ENCODE measurements at regions not wholly inside any gene's neighbourhood (a gene's known extent, or its start where the extent isn't known, plus 50 kb on each side); places are given as distances from the start of the nearest gene placed in this dataset.

DNA sequence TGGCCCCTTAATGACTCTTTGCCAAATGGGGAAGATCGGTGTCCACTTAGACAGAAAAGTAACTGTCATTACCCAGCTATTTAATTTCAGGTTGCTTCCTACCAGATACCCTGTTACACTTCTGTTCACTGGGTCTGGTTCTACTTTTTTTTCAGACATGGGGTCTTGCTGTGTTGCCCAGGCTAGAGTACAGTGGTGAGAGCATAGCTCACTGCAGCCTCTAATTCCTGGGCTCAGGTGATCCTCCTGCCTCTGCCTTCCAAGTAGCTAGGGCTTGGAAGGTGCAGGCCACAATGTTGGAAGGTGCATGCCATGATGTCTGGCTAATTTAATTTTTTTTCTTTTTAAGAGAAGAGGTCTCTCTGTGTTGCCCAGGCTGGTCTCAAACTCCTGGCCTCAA, 147.0 kb upstream of the ARHGAP5 start:
- TF ChIP-seq, protein P1, sequence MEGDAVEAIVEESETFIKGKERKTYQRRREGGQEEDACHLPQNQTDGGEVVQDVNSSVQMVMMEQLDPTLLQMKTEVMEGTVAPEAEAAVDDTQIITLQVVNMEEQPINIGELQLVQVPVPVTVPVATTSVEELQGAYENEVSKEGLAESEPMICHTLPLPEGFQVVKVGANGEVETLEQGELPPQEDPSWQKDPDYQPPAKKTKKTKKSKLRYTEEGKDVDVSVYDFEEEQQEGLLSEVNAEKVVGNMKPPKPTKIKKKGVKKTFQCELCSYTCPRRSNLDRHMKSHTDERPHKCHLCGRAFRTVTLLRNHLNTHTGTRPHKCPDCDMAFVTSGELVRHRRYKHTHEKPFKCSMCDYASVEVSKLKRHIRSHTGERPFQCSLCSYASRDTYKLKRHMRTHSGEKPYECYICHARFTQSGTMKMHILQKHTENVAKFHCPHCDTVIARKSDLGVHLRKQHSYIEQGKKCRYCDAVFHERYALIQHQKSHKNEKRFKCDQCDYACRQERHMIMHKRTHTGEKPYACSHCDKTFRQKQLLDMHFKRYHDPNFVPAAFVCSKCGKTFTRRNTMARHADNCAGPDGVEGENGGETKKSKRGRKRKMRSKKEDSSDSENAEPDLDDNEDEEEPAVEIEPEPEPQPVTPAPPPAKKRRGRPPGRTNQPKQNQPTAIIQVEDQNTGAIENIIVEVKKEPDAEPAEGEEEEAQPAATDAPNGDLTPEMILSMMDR (IDR thresholded peaks at IDR 0.05; ENCODE audit: low read depth, low read length), result no peak
- TF ChIP-seq EZH2phosphoT487 (IDR thresholded peaks at IDR 0.05; ENCODE audit: low read depth), result no peak
- peaks cover 10% of the 10 kb centered on the region; the same call in 1 of the 2 replicates for H3K4me1 ChIP-seq (ENCODE audit: low read length)
- no peaks in the 10 kb centered on the region for H3K79me2 ChIP-seq (ENCODE audit: low read length)
- H3K9ac ChIP-seq (ENCODE audit: low read length), result no peak overlapping the region
- H3K9me3 ChIP-seq (ENCODE audit: insufficient read depth, low read length), result no peaks in the 10 kb centered on the region
- H3K4me3 ChIP-seq (ENCODE audit: low read length), result no peak overlapping the region
- H2AFZ ChIP-seq (ENCODE audit: low read depth, low read length), result no peak overlapping the region
- H3K27me3 ChIP-seq (ENCODE audit: low read depth, low read length), result no peaks in the 10 kb centered on the region
- no peak overlapping the region for H3K4me2 ChIP-seq (ENCODE audit: low read length)
- H3K27ac ChIP-seq (ENCODE audit: low read length), result no peak overlapping the region
- no peaks in the 10 kb centered on the region for H4K20me1 ChIP-seq (ENCODE audit: insufficient read depth, low read length)
- no peaks in the 10 kb centered on the region for H3K36me3 ChIP-seq (replicated peaks; ENCODE audit: low read depth, low read length)

DNA sequence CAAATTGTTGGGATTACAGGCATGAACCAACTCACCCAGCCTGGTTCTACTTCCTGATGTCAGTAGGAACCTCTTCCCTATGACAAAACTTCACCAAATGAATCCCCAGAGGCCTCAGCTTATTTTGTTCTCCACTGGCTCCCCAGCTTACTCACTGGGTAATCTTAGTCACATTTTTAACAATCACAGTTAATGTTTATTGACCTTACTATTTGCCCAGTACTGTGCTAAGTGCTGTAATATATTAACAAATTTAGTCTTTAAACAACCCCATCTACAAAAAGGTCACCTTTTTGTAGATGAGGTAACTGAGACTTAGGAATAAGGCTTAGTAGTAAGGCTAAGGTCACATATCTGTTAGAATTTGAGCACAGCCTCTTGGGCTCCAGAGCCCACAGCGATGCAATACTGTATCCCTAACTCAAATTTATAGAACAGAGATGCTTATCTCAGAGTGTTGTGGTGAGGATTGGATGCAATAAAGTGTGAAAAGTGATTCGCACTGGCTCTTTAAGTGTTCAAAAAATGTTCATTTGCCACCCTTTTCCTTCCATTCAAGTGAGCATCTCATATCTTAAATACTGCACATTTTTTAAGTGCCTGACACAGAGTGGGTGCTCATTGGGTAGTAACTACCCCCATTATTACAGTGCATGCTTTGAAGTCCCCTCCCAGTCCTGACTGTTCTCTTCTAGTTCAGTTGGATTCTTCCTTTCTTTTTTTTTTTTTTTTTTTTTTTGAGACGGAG, 146.4 kb upstream of the ARHGAP5 start:
- Histone ChIP-seq H3K9ac (ENCODE audit: low read length) (no peak overlapping the region), H4K20me1 (ENCODE audit: insufficient read depth, low read length) (no peaks in the 10 kb centered on the region), H3K4me3 (ENCODE audit: low read length) (no peak overlapping the region), H3K36me3 (replicated peaks; ENCODE audit: low read depth, low read length) (no peaks in the 10 kb centered on the region), H2AFZ (ENCODE audit: low read depth, low read length) (no peak overlapping the region), H3K9me3 (ENCODE audit: insufficient read depth, low read length) (no peaks in the 10 kb centered on the region), H3K4me1 (ENCODE audit: low read length) (peaks cover 15% of the 10 kb centered on the region; the same call in 1 of the 2 replicates), H3K27me3 (ENCODE audit: low read depth, low read length) (no peaks in the 10 kb centered on the region), H3K27ac (ENCODE audit: low read length) (no peak overlapping the region), H3K79me2 (ENCODE audit: low read length) (no peaks in the 10 kb centered on the region), H3K4me2 (ENCODE audit: low read length) (no peak overlapping the region)
- TF ChIP-seq, protein P1 (IDR thresholded peaks at IDR 0.05; ENCODE audit: low read depth, low read length), result no peak
- no peak for TF ChIP-seq EZH2phosphoT487 (IDR thresholded peaks at IDR 0.05; ENCODE audit: low read depth)

DNA sequence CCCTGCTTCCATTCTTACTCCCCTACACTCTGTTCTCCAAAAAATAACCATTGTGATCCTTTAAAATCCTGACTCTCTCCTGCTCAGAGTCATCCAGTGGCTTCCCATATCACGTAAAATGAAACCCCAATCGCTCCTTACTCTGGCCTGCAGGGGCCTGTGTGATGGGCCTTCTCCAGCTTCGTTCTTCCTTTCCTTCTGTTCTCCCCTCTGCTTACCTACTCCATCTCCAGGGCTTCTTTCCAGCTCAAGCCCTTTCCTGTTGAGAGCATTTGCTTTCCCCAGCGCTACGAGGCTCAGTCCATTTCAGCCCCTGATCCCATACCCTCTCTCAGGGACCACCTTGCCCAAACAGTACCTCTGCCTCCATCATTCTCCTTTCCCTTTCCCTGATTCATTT, 144.4 kb upstream of the ARHGAP5 start:
- no peak overlapping the region for H3K4me3 ChIP-seq (ENCODE audit: low read length)
- H3K9ac ChIP-seq (ENCODE audit: low read length), result no peak overlapping the region
- no peak overlapping the region for H3K27ac ChIP-seq (ENCODE audit: low read length)
- H3K27me3 ChIP-seq (ENCODE audit: low read depth, low read length), result no peaks in the 10 kb centered on the region
- H4K20me1 ChIP-seq (ENCODE audit: insufficient read depth, low read length), result no peaks in the 10 kb centered on the region
- no peak for TF ChIP-seq EZH2phosphoT487 (IDR thresholded peaks at IDR 0.05; ENCODE audit: low read depth)
- H3K4me1 ChIP-seq (ENCODE audit: low read length), result peaks cover 15% of the 10 kb centered on the region
- no peaks in the 10 kb centered on the region for H3K9me3 ChIP-seq (ENCODE audit: insufficient read depth, low read length)
- no peak overlapping the region for H2AFZ ChIP-seq (ENCODE audit: low read depth, low read length)
- H3K79me2 ChIP-seq (ENCODE audit: low read length), result no peaks in the 10 kb centered on the region
- H3K4me2 ChIP-seq (ENCODE audit: low read length), result no peak overlapping the region
- H3K36me3 ChIP-seq (replicated peaks; ENCODE audit: low read depth, low read length), result no peaks in the 10 kb centered on the region

DNA sequence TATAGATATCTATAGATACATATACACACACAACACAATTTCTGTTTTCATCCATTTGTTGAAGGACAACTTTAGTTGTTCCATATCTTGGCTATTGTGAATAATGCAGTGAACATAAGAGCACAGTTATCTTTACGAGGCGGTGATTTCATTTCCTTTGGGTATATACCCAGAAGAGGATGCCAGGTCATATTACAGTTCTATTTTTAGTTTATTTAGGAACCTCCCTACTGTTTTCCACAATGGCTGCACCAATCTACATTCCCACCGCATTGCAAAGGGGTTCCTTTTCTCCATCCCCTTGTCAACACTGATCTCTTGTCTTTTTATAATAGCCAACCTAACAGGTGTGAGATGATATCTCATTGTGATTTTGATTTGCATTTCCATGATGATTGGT, 143.4 kb upstream of the ARHGAP5 start:
- no peak overlapping the region for H2AFZ ChIP-seq (ENCODE audit: low read depth, low read length)

More for the DNA sequence above, 143.4 kb upstream of the ARHGAP5 start:
- no peak for TF ChIP-seq EZH2phosphoT487 (IDR thresholded peaks at IDR 0.05; ENCODE audit: low read depth)
- TF ChIP-seq, protein P1 (IDR thresholded peaks at IDR 0.05; ENCODE audit: low read depth, low read length), result no peak
- Histone ChIP-seq H3K4me1 (ENCODE audit: low read length) (peaks cover 19% of the 10 kb centered on the region), H3K9me3 (ENCODE audit: insufficient read depth, low read length) (no peaks in the 10 kb centered on the region), H3K4me2 (ENCODE audit: low read length) (no peak overlapping the region), H3K27ac (ENCODE audit: low read length) (no peak overlapping the region), H3K79me2 (ENCODE audit: low read length) (no peaks in the 10 kb centered on the region), H3K27me3 (ENCODE audit: low read depth, low read length) (no peaks in the 10 kb centered on the region), H3K9ac (ENCODE audit: low read length) (no peak overlapping the region), H3K36me3 (replicated peaks; ENCODE audit: low read depth, low read length) (no peaks in the 10 kb centered on the region), H3K4me3 (ENCODE audit: low read length) (no peak overlapping the region), H4K20me1 (ENCODE audit: insufficient read depth, low read length) (no peaks in the 10 kb centered on the region)

Data from OCI-LY3 (cell line).